Mesothelial cell of epicardium (in vitro differentiated cells): ENCODE measurements at regions not wholly inside any gene's neighbourhood (a gene's known extent, or its start where the extent isn't known, plus 50 kb on each side); places are given as distances from the start of the nearest gene placed in this dataset.

Experiments used
- DNase-seq, 2 experiments: peaks; one replicate each; pipeline ENCODE4 v3.0.0; 2021; ENCODE audit warnings: low spot score in 2 of 2; ENCODE audit not compliant: unreplicated experiment in 2 of 2
- H3K27ac Mint-ChIP-seq: 2 replicates; pipeline ENCODE4 v1.8.0; 2021; ENCODE audit warnings: mixed read lengths
- H3K27me3 Mint-ChIP-seq: 2 replicates; pipeline ENCODE4 v1.8.0; 2021; ENCODE audit warnings: low read depth, mixed read lengths
- H3K36me3 Mint-ChIP-seq: 2 replicates; pipeline ENCODE4 v1.8.0; 2021; ENCODE audit warnings: mixed read lengths
- H3K4me1 Mint-ChIP-seq: 2 replicates; pipeline ENCODE4 v1.8.0; 2021; ENCODE audit warnings: mixed read lengths
- H3K4me3 Mint-ChIP-seq: 2 replicates; pipeline ENCODE4 v1.8.0; 2021; ENCODE audit warnings: mild to moderate bottlenecking, moderate library complexity, mixed read lengths
- H3K9me3 Mint-ChIP-seq: 2 replicates; pipeline ENCODE4 v1.8.0; 2021; ENCODE audit warnings: mixed read lengths
- TF ChIP-seq, protein P1 (sequence below): fragments of 200-600 bp; sonication (generic); IDR thresholded peaks from one replicate; pipeline ENCODE4 v1.5.0; 2021; ENCODE audit warnings: antibody characterized with exemption; ENCODE audit not compliant: unreplicated experiment

GRCh38 chr15:38824719-38825118 is 260.1 kb upstream of the RASGRP1 start:
- TF ChIP-seq, protein P1, sequence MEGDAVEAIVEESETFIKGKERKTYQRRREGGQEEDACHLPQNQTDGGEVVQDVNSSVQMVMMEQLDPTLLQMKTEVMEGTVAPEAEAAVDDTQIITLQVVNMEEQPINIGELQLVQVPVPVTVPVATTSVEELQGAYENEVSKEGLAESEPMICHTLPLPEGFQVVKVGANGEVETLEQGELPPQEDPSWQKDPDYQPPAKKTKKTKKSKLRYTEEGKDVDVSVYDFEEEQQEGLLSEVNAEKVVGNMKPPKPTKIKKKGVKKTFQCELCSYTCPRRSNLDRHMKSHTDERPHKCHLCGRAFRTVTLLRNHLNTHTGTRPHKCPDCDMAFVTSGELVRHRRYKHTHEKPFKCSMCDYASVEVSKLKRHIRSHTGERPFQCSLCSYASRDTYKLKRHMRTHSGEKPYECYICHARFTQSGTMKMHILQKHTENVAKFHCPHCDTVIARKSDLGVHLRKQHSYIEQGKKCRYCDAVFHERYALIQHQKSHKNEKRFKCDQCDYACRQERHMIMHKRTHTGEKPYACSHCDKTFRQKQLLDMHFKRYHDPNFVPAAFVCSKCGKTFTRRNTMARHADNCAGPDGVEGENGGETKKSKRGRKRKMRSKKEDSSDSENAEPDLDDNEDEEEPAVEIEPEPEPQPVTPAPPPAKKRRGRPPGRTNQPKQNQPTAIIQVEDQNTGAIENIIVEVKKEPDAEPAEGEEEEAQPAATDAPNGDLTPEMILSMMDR: no peak
- peaks cover 18% of the 10 kb centered on the region for H3K4me1 Mint-ChIP-seq
- DNase-seq: no peak
- no peak overlapping the region for H3K27ac Mint-ChIP-seq
- no peaks in the 10 kb centered on the region for H3K27me3 Mint-ChIP-seq
- no peak overlapping the region for H3K4me3 Mint-ChIP-seq
- H3K36me3 Mint-ChIP-seq: no peaks in the 10 kb centered on the region
- H3K9me3 Mint-ChIP-seq: no peaks in the 10 kb centered on the region

DNA sequence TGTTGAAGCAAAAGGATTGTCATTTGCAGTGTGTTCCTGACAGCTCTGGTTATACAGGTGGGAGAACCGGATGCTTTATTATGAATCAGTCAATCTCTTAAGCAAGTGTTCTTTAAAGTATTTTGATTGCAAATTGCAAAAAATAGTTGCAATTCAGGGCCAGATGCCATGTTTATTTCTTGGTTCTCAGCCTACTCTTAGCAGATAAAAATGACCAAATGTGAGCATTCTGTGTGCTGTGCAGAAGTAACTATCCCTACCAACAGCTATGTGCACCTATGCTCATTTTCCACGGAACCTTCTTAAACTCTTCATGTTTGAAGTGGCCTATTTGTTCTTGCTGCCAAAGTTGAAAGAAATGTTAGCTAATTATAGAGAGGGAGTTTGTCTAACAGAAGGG is 262.3 kb upstream of the RASGRP1 start:
- Mint-ChIP-seq H3K36me3 (no peaks in the 10 kb centered on the region), H3K27me3 (no peaks in the 10 kb centered on the region), H3K27ac (no peak overlapping the region), H3K4me3 (no peak overlapping the region), H3K4me1 (peaks cover 14% of the 10 kb centered on the region), H3K9me3 (no peaks in the 10 kb centered on the region)
- TF ChIP-seq, protein P1: no peak
- no peak for DNase-seq

DNA sequence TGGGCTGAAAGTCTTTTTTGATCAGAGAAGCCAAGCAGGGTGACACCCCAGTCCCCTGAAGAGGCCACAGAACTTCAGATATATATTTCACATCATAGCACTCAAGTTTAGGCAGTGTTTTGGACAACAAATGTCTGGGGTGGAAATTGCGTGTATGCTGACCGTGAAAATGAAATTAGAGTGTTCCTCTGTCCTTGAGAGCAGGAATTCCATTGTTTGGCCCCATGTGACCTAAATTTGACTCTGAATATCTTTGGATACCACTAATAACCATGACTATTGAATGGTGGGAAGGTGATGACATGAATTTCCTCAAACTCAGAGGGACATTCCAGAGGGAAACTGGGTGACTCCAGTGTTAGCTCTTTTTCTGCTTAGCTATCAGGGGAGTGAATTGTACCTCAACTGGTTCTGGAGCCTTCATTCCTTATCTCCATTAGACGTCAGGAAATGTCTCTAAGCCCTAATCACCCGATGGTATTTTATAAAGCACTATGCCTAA is 263.5 kb upstream of the RASGRP1 start:
- DNase-seq: no peak
- Mint-ChIP-seq H3K4me3 (no peak overlapping the region), H3K27ac (peak overlapping the region; percentile 14), H3K36me3 (no peaks in the 10 kb centered on the region), H3K9me3 (peaks cover 12% of the 10 kb centered on the region), H3K27me3 (no peaks in the 10 kb centered on the region), H3K4me1 (peaks cover 14% of the 10 kb centered on the region)
- TF ChIP-seq, protein P1: no peak

DNA sequence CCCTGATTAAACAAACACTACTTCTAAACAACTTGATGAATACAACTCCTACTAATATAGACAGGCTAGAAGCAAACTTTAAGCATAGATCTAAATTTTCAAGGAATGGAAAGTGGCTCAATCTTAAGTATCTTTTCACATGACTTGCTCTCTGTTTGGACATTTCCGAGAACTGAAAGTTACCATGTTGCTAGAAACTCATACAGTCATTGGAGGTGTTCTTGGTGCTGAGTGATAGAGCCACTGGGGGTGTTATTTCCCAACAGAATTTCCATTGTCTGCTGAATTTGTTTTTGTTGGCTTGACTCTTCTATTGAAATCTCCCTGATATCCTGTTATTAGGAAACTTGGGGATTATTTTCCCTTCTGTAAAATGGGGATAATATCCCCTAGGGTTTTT is 264.5 kb upstream of the RASGRP1 start:
- no peak overlapping the region for H3K27ac Mint-ChIP-seq
- no peak overlapping the region for H3K4me3 Mint-ChIP-seq

GRCh38 chr15:38842226-38842625 is 277.6 kb upstream of the RASGRP1 start:
- H3K36me3 Mint-ChIP-seq: peaks cover 2% of the 10 kb centered on the region
- no peak overlapping the region for H3K4me3 Mint-ChIP-seq
- peaks cover 27% of the 10 kb centered on the region for H3K9me3 Mint-ChIP-seq
- DNase-seq: no peak
- TF ChIP-seq, protein P1: no peak
- no peaks in the 10 kb centered on the region for H3K27me3 Mint-ChIP-seq
- peak overlapping the region; percentile 34 for H3K27ac Mint-ChIP-seq
- peaks cover 36% of the 10 kb centered on the region for H3K4me1 Mint-ChIP-seq

More for the DNA sequence above, 264.5 kb upstream of the RASGRP1 start:
- Mint-ChIP-seq H3K9me3 (peaks cover 17% of the 10 kb centered on the region), H3K4me1 (peaks cover 14% of the 10 kb centered on the region), H3K36me3 (no peaks in the 10 kb centered on the region), H3K27me3 (no peaks in the 10 kb centered on the region)
- TF ChIP-seq, protein P1: no peak
- DNase-seq: no peak

- Mint-ChIP-seq H3K4me1 (peaks cover 36% of the 10 kb centered on the region), H3K36me3 (no peaks in the 10 kb centered on the region), H3K27me3 (no peaks in the 10 kb centered on the region), H3K4me3 (no peak overlapping the region), H3K9me3 (peaks cover 18% of the 10 kb centered on the region), H3K27ac (peak overlapping the region; percentile 69)
- no peak for DNase-seq
- TF ChIP-seq, protein P1: no peak
Measured at GRCh38 chr15:38843051-38843501, 278.5 kb upstream of the RASGRP1 start.
